Tongue (tissue), 1 donor: ENCODE measurements at regions not wholly inside any gene's neighbourhood (a gene's known extent, or its start where the extent isn't known, plus 50 kb on each side); places are given as distances from the start of the nearest gene placed in this dataset.
A peak's percentile ranks its signal among the peaks of the same experiment; 100 is the strongest.
"Not testable (repeated sequence)": the region's sequence is repeated elsewhere in the genome, so short reads cannot be mapped to it uniquely, and the experiment has no call there.

Source experiments
- DNase-seq: peaks from one replicate; pipeline ENCODE4 v3.0.0-alpha.2; 2015

- DNase-seq, result peak; percentile 3
Measured at GRCh38 chr10:27388761-27389399, 115.2 kb upstream of the RAB18 start.

DNA sequence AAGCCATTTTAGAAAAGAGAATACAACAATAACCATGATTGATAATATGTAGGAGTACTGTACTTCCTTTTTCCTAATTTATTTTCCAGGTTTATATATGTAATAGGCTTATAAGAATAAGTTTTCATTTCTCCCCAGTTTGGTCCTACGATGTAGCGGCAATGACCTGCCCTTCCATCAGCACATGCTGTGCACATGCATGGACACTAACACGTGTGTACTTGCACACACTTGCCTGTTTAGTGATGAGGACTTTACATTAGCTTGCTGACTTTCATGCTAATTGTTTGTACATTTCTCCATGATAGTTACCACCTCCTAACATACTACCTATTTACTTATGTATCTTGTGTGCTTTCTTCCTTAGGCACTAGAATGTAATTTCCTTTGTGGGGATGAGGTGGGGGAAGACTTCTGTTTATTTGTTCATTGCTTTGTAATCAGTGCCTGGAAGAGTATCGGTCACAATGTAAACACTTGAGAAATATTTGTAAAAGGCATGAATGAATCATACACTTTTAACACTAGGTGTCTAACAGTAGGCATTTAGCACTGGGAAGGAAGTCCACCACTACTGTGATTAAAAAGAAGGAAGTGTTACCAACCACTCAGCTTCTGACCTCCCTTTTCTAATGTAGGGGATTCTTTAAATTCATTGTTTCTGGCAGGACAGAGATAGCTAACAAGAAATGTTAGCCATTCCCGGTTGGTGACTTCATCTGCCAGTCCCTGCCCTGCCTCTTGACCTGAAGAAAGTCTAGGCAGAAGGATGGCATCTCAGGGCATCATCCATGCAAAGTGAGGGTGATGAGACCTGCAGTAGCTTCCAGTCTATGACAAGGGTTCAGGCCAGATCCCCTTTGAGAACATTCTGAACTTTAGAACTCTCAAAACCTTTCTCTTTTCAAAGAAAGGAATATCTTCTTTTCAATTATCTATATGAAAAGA is 120.2 kb upstream of the RAB18 start:
- no peak for DNase-seq

- no peak for DNase-seq
Measured at GRCh38 chr10:27382176-27382575, 121.9 kb upstream of the RAB18 start.

GRCh38 chr10:27380929-27381358 is 123.2 kb upstream of the RAB18 start:
- no peak for DNase-seq

DNA sequence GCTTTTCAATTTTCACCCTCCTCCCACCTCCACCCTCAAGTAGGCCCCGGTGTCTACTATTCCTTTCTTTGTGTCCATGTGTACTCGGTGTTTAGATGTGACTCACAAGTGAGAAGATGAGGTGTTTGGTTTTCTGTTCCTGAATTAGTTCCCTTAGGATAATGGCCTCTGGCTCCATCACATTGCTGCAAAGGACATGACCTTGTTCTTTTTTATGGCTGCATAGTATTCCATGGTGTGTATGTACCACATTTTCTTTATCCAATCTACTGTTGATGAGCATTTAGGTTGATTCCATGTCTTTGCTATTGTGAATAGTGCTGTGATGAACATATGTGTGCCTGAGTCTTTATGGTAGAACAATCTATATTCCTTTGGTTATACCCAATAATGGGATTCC is 125.1 kb upstream of the RAB18 start:
- not testable (repeated sequence) for DNase-seq

DNA sequence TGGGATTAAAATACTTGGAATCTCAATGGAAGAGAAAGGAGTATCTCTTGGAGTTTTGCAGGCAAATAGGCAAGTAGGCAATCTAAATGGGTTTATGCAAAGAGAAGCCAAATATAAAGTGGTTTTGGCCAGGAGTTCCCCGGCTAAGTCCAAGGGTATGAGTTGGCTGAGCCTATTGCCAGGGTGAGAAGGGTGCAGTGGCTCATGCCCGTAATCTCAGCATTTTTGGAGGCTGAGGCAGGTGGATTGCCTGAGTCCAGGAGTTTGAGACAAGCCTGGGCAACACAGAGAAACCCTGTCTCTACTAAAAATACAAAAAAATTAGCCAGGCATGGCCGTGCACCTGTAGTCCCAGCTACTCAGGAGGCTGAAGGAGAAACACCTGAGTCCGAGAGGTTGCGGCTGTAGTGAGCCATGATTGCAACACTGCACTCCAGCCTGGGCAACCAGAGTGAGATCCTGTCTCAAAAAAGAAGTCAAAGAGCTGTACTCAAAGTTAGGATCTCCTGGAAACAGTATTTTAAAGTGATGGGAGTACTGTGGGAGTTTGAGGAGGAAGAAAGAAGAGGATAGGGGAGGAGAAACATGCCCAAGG is 130.4 kb upstream of the RAB18 start:
- DNase-seq, result no peak

DNA sequence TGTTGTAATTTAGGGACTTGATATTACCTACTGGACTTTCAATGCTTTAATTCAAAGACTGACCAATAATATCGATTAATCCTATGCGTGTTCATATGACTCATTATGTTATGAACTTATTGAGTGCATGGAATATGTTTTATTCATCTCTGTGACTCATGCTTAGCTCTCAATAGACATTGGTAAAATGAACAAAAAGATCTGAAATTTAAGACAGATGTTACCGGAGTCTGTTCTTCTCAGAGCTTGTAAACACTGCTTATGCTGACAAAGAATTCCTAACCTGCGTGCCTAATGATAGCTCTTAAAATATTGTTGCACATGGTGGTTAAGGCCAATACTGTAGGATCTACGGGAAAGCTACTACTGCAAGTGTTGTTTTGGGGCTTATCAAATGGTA is 131.5 kb upstream of the ACBD5 start:
- DNase-seq, result no peak

DNA sequence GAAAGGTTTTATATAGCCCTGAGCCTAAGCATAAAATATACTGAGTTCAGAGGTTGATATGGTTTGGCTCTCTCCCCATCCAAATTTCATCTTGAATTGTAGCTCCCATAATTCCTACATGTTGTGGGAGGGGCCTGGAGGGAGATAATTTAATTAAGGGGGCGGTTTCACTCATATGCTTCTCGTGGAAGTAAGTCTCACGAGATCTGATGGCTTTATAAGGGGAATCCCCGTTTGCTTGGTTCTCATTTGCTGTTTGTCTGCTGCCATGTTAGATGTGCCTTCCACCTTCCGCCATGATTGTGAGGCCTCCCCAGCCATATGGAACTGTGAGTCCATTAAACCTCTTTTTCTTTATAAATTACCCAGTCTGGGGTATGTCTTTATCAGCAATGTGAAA is 130.8 kb upstream of the ACBD5 start:
- DNase-seq, result not testable (repeated sequence)

DNA sequence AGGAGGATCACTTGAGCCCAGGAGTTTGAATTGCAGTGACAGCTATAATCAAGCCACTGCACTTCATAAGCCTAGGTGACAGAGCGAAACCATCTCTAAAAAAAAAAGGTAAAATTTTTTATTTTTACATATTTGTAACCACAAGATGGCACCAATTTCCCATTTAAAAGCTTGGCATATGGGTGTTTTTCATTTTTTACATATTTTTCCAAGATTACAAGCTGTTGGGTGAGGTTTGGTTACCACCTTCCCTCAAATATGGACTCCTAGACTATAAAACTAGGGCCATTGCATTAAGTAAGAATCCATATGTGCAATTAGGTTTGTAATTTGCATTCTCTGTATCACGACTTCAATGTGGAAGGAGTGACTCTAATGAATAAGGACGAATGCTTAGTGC is 129.3 kb upstream of the ACBD5 start:
- DNase-seq, result peak; percentile 8

GRCh38 chr10:27368706-27369105 is 128.1 kb upstream of the ACBD5 start:
- no peak for DNase-seq

GRCh38 chr10:27366769-27367168 is 126.2 kb upstream of the ACBD5 start:
- no peak for DNase-seq

DNA sequence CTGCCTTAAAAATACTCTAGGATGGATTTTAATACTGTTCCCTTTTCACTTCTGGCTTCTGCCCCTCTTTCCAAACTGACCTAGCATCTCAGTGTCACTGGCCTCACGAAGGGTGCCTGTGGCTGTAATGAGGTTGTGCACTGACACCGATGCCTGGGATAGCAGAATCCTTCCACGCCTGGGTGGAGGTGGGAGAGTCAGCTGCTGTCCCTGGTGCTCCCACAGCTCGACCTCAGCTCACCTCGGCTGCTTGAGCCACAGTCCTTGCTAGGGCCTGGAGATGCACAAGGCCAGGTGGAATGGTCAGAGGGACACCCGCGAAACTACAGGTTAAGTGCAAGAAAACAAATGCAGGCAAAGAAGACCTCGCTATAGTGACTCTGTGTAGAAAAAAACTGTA is 123.4 kb upstream of the ACBD5 start:
- no peak for DNase-seq

GRCh38 chr10:27360581-27361172 is 120.1 kb upstream of the ACBD5 start:
- peak; percentile 93 for DNase-seq

DNA sequence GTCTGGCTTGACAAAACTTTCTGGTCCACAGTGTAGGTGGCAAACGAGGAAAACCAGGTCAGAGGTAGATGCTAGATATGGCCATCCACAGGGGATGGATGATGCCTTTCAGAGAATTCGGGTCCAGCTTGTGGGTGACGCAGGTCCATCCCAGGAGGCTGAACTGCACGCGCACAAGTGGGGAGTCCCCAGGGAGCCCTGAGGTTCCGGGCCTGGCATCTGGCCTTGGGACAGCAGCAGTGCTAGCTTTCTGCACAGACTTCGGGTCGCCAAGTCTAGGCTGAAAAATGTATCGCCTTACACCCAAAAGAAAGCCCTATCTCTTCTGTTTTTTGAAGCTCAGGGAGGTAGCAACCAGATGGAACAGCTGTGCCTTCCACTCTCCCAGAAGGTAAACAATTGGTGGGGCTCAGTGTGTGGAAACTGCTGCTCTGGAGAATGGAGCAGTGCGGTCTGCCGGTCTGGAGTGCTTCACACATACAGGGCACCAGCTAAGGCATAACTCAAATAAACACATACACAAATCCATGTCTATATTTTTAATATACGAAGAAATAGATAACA is 119.3 kb upstream of the ACBD5 start:
- DNase-seq, result peak; percentile 37

- DNase-seq, result no peak
Measured at GRCh38 chr10:27356738-27357137, 116.1 kb upstream of the ACBD5 start.

- no peak for DNase-seq
Measured at GRCh38 chr10:27355918-27356573, 115.4 kb upstream of the ACBD5 start.

- peak; percentile 68 for DNase-seq
Measured at GRCh38 chr10:27354643-27355270, 114.2 kb upstream of the ACBD5 start.

DNA sequence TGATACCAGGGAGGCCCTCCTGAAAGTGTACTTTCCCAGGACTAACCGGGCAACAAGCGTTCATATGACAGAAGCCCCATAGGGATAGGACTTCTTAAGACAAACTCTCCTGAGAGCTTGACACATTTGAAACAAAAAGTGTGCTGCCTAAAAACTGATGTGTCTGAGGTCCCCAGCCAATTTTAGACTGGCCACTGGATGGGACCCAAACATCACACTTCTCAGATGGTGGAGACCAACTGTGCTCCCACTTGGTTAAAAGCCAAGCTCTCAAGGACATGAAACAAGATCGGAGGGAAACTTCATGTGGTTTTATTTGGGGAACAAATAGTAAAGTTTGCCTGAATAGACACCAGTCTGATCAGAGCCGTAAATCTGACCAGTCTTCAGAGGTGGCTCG is 113.5 kb upstream of the ACBD5 start:
- peak; percentile 13 for DNase-seq

DNA sequence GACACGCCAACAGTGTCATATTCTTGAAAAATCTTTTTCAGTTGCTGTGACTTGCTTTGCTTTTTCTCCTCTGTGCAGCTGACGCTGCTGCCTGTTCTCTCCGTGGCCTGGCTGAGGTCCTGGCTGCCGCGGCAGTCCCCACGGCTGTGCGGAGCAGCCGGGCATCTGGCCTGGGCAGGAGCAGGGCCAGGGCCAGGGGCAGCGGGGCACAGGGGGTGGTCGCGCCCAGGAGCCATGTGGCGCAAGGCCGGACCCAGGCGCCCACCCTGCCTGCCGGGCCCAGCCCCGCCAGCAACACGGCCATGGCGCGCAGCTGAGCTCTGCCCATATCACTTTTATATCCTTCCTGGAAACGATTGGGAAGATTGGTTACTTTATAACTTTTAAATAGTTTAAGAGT is 109.4 kb upstream of the ACBD5 start:
- no peak for DNase-seq

DNA sequence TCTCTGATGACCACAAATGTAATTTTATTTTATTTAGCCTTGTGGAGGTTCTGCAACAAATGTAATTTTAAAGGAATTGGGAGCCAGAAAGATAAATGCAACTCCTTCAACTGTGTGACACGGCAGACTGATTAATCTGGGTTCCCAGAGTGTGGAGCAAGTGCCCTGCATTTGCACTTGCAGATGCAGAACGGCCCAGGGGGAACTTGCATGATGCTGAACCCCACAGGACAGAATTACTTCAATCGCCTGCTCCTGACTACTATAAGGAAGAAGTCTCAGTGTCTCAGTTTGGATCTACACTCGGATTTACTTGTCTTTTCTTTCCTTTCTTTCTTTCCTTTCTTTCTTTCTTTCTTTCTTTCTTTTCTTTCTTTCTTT is 107.2 kb upstream of the ACBD5 start:
- DNase-seq, result not testable (repeated sequence)

GRCh38 chr10:27345455-27345920 is 104.9 kb upstream of the ACBD5 start:
- peak; percentile 10 for DNase-seq
